Neural crest cell (in vitro differentiated cells): ENCODE measurements at regions not wholly inside any gene's neighbourhood (a gene's known extent, or its start where the extent isn't known, plus 50 kb on each side); places are given as distances from the start of the nearest gene placed in this dataset.

Source experiments
- DNase-seq: peaks from one replicate; pipeline ENCODE4 v3.0.0; 2021; ENCODE audit warnings: low read depth, mixed read lengths, low spot score
- H3K27ac Mint-ChIP-seq: one replicate; pipeline ENCODE4 v1.8.0; 2021; ENCODE audit warnings: mild to moderate bottlenecking, mixed read lengths; ENCODE audit not compliant: unreplicated experiment
- H3K27me3 Mint-ChIP-seq: 2 replicates; pipeline ENCODE4 v1.8.0; 2021; ENCODE audit warnings: low read depth, mild to moderate bottlenecking, mixed read lengths
- H3K36me3 Mint-ChIP-seq: 2 replicates; pipeline ENCODE4 v1.8.0; 2021; ENCODE audit warnings: low read depth, mild to moderate bottlenecking, mixed read lengths
- H3K4me1 Mint-ChIP-seq: 2 replicates; pipeline ENCODE4 v1.8.0; 2021; ENCODE audit warnings: mixed read lengths
- H3K4me3 Mint-ChIP-seq: one replicate; pipeline ENCODE4 v1.8.0; 2021; ENCODE audit warnings: mild to moderate bottlenecking, mixed read lengths
- H3K9me3 Mint-ChIP-seq: 2 replicates; pipeline ENCODE4 v1.8.0; 2021; ENCODE audit warnings: mixed read lengths
- TF ChIP-seq, protein P1 (sequence below): fragments of 200-600 bp; sonication (generic); conservative IDR thresholded peaks from 2 replicates; pipeline ENCODE4 v1.5.0; 2021; ENCODE audit warnings: antibody characterized with exemption, mild to moderate bottlenecking

DNA sequence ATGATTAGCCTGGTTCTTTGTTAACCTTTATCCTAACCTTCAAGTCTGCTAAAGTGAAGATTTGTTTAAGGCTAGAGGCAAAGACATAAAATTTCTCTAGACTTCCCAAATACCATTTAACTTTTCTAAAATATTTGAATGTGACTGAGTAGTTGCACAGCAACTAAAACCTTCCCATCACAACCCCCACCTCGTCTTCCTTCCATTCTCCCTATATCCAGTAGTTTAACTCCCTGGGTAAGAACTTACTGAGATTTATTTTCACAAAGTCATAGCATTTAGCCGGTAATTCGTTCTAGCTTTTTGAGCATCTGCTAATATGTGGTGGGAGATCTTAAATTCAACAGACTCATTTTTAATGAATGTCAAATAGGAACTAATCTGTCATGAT, 87.9 kb upstream of the AKIRIN2 start:
- Mint-ChIP-seq H3K4me1 (peaks cover 14% of the 10 kb centered on the region), H3K4me3 (no peak overlapping the region), H3K27ac (no peak overlapping the region), H3K9me3 (peaks cover 3% of the 10 kb centered on the region), H3K36me3 (no peaks in the 10 kb centered on the region), H3K27me3 (no peaks in the 10 kb centered on the region)
- DNase-seq = no peak
- TF ChIP-seq, protein P1, sequence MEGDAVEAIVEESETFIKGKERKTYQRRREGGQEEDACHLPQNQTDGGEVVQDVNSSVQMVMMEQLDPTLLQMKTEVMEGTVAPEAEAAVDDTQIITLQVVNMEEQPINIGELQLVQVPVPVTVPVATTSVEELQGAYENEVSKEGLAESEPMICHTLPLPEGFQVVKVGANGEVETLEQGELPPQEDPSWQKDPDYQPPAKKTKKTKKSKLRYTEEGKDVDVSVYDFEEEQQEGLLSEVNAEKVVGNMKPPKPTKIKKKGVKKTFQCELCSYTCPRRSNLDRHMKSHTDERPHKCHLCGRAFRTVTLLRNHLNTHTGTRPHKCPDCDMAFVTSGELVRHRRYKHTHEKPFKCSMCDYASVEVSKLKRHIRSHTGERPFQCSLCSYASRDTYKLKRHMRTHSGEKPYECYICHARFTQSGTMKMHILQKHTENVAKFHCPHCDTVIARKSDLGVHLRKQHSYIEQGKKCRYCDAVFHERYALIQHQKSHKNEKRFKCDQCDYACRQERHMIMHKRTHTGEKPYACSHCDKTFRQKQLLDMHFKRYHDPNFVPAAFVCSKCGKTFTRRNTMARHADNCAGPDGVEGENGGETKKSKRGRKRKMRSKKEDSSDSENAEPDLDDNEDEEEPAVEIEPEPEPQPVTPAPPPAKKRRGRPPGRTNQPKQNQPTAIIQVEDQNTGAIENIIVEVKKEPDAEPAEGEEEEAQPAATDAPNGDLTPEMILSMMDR = no peak

DNA sequence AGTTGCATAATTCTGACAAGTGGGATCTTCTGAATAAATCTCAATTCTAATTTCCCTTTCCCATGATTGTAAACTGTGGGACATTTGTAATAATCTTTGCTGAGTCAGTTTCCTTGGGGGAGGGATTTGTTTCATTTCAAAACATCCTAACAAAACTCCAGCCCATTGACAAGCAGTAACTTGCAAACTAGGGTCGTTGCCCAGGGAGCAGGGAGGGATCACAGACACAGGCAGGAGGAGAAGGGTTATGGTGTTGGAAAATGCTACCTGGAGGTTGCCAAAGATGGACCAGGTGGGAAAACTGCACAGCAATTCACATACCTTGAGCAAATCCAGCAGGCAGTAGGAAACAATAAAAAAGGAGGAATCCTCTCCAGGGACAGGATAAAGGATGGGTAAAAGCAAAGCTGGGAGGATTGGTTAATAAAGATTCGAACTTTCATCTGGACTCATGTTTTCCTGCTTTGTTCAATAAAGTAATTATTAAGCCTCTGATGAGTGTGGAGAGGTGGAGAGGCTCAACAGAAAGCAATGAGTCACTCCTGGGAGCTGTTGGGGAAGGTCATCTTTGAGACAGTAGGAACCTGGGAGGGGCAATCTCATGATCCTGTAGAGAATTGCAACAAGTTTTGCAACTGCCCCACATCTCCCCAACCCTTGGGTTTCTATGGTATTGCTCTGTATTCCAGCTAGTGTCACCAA, 87.3 kb upstream of the AKIRIN2 start:
- no peak overlapping the region for H3K4me3 Mint-ChIP-seq
- no peaks in the 10 kb centered on the region for H3K36me3 Mint-ChIP-seq
- no peak for DNase-seq
- H3K27me3 Mint-ChIP-seq = no peaks in the 10 kb centered on the region
- H3K4me1 Mint-ChIP-seq = peaks cover 14% of the 10 kb centered on the region
- peaks cover 3% of the 10 kb centered on the region for H3K9me3 Mint-ChIP-seq
- TF ChIP-seq, protein P1 = no peak
- no peak overlapping the region for H3K27ac Mint-ChIP-seq

DNA sequence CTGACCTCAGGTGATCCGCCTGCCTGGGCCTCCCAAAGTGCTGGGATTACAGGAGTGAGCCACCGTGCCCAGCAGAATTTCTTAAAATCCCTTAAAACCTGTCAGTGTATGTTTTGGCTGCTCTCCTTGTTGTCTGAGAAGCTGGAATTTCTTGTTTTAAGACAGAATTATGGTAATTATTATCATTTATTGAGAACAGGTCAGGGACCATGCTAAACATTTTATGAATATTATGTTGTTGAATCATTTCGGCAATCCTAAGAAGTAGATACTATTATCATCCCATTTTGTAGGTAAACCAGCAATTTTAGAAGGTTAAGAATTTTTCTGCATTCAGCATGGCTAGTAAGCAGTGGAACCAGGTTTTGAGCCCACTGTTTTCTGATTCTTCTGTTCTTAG, 86.1 kb upstream of the AKIRIN2 start:
- H3K4me1 Mint-ChIP-seq = peaks cover 14% of the 10 kb centered on the region
- H3K9me3 Mint-ChIP-seq = peaks cover 3% of the 10 kb centered on the region
- TF ChIP-seq, protein P1 = no peak
- no peak overlapping the region for H3K4me3 Mint-ChIP-seq
- no peak overlapping the region for H3K27ac Mint-ChIP-seq
- H3K36me3 Mint-ChIP-seq = no peaks in the 10 kb centered on the region
- no peaks in the 10 kb centered on the region for H3K27me3 Mint-ChIP-seq
- no peak for DNase-seq

DNA sequence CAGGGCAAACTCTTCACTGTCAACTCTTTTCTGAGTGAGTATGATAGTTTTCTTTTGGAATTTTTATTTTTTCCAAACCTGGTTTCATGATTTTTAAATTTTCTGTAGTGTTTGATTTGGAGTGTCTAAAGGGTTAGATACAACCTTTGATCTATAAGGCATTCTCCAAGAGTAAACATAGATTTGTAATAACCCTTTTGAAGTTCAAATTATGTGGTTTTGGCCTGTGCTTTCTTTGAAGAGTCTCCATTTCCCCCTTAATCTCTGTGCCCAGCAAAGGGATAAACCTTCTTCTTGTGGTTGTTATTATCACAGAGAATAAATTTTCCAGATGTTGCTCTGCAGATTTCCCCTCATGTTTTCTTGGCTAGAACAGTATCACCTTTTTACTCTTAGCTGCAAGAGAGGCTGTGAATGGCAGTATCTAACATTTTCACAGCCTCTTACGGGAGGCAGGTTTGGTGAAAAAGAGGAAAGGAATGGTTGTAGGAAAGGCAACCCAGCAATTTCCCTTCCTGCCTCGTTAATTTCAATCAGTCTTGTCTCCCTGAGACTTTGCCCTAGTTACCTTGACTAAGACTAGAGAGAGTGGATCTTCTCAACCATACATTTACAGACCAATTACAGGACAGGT, 83.3 kb upstream of the AKIRIN2 start:
- Mint-ChIP-seq H3K27ac (no peak overlapping the region), H3K4me1 (peaks cover 14% of the 10 kb centered on the region), H3K4me3 (no peak overlapping the region), H3K9me3 (peaks cover 3% of the 10 kb centered on the region), H3K27me3 (no peaks in the 10 kb centered on the region), H3K36me3 (no peaks in the 10 kb centered on the region)
- DNase-seq = no peak
- TF ChIP-seq, protein P1 = no peak

DNA sequence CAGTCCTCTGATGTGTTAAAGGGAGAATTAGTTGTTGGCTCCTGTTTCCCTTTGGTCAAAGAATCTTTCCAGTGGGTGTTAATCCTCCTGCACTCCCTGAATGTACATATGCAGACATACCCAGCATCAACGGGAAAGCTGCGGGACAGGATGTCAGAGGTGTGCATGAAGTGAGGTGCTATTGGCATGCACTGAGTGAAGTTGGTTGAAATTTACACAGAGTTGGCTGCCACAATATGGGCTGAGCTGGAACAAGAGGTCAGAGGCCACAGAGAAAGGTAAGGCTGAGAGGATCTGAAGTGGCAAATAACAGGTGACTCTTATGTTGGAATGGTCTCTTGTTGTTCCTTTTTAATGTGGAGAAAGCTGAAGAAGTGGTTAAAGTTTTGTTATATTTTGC, 82.7 kb upstream of the AKIRIN2 start:
- Mint-ChIP-seq H3K9me3 (peaks cover 3% of the 10 kb centered on the region), H3K27ac (no peak overlapping the region), H3K36me3 (no peaks in the 10 kb centered on the region), H3K4me3 (no peak overlapping the region), H3K4me1 (peaks cover 10% of the 10 kb centered on the region), H3K27me3 (no peaks in the 10 kb centered on the region)
- DNase-seq = no peak
- TF ChIP-seq, protein P1 = no peak
